ENCODE measurements at regions not wholly inside any gene's neighbourhood (a gene's known extent, or its start where the extent isn't known, plus 50 kb on each side); places are given as distances from the start of the nearest gene placed in this dataset.

GRCh38 chr1:103931891-103932290, 182.2 kb downstream of the AMY1C start:
- Histone ChIP-seq H4K20me1 (ENCODE audit: insufficient read depth, low read length) (no peaks in the 10 kb centered on the region), H3K27me3 (ENCODE audit: control insufficient read depth in 1 of 2, insufficient read depth in 2 of 2, low read length in 2 of 2) (no peaks in the 10 kb centered on the region), H3K9ac (ENCODE audit: insufficient read depth, low read depth, low read length) (no peak overlapping the region), H3K9me3 (ENCODE audit: low read length) (peaks cover 14% of the 10 kb centered on the region), H3K27ac (ENCODE audit: extremely low read length, insufficient read depth, low read length) (no peak overlapping the region), H3K4me3 (replicated peaks in 1 of 3; ENCODE audit: insufficient read depth in 1 of 3, low read depth in 2 of 3, low read length in 3 of 3) (no peak overlapping the region), H2AFZ (ENCODE audit: low read length) (no peak overlapping the region), H3K79me2 (ENCODE audit: insufficient read depth, low read length) (no peaks in the 10 kb centered on the region), H3K4me2 (ENCODE audit: low read depth, low read length) (no peak overlapping the region), H3K36me3 (replicated peaks in 1 of 2; ENCODE audit: control insufficient read depth in 1 of 2, insufficient read depth in 2 of 2, low read length in 2 of 2) (no peaks in the 10 kb centered on the region), H3K4me1 (ENCODE audit: insufficient read depth, low read length) (no peaks in the 10 kb centered on the region)
- DNase-seq (ENCODE audit: low spot score) (no peak), ATAC-seq (no peak), FAIRE-seq (no peak)
- in situ Hi-C loops (cut with HindIII; ENCODE audit: extremely low pct_ligation_motif_present, low pct_unique_long_range_greater_than_20kb) (no loop called here), intact Hi-C loops (cut with micrococcal nuclease; ENCODE audit: unreplicated experiment) (no loop called here)
- ChIA-PET CTCF (ENCODE audit: low intra/inter-chr PET ratio, low total read pairs) (no interaction called here), POLR2A (no interaction called here)
- 0% methylated on average over 1 of the region's 1 CpG for WGBS (ENCODE audit: low lambda C conversion rate)
- TF ChIP-seq ZBTB2 (CRISPR knock-in tag; IDR thresholded peaks at IDR 0.05; ENCODE audit: low read depth) (no peak), TFAP4 (IDR thresholded peaks at IDR 0.05; ENCODE audit: borderline replicate concordance, low read depth) (no peak), MXD4 (CRISPR knock-in tag; IDR thresholded peaks at IDR 0.05) (no peak), ZNF792 (CRISPR knock-in tag; IDR thresholded peaks at IDR 0.05) (no peak), KAT7 (CRISPR knock-in tag; IDR thresholded peaks at IDR 0.05; ENCODE audit: borderline replicate concordance) (no peak), NCOR1 (IDR thresholded peaks at IDR 0.05; ENCODE audit: borderline replicate concordance, low read length) (no peak), ZNF17 (CRISPR knock-in tag; IDR thresholded peaks at IDR 0.05) (no peak), HBP1 (CRISPR knock-in tag; IDR thresholded peaks at IDR 0.05; ENCODE audit: low read depth) (no peak), TSC22D2 (CRISPR knock-in tag; IDR thresholded peaks at IDR 0.05; ENCODE audit: borderline replicate concordance) (no peak), HOXA7 (CRISPR knock-in tag; IDR thresholded peaks at IDR 0.05) (no peak), GATAD2A (CRISPR knock-in tag; IDR thresholded peaks at IDR 0.05) (no peak), CHD4 (IDR thresholded peaks at IDR 0.05; ENCODE audit: borderline replicate concordance, low read length) (no peak), ELF1 (CRISPR knock-in tag; IDR thresholded peaks at IDR 0.05) (no peak), ZFX (CRISPR knock-in tag; IDR thresholded peaks at IDR 0.05; ENCODE audit: low read depth) (no peak), ZNF781 (CRISPR knock-in tag; IDR thresholded peaks at IDR 0.05; ENCODE audit: borderline replicate concordance, not compliant biosample characterization) (no peak), FOXP1 (IDR thresholded peaks at IDR 0.05) (no peak), FOXP1 (CRISPR knock-in tag; IDR thresholded peaks at IDR 0.05) (no peak), ZBTB46 (CRISPR knock-in tag; IDR thresholded peaks at IDR 0.05; ENCODE audit: borderline replicate concordance) (no peak), ZNF260 (CRISPR knock-in tag; IDR thresholded peaks at IDR 0.05; ENCODE audit: borderline replicate concordance, low read depth) (no peak), ZFP36L2 (CRISPR knock-in tag; IDR thresholded peaks at IDR 0.05) (no peak)
- BruUV-seq (replicated peaks) = no TSS peak
